CD14-positive monocyte (primary cell): ENCODE measurements at regions not wholly inside any gene's neighbourhood (a gene's known extent, or its start where the extent isn't known, plus 50 kb on each side); places are given as distances from the start of the nearest gene placed in this dataset.

Source experiments
- DNase-seq, 3 donors: peaks; one replicate each; pipeline ENCODE4 v3.0.0-alpha.2; 2011 to 2022
- H2AFZ ChIP-seq: 2 replicates; pipeline ENCODE4 v1.6.0; 2012; ENCODE audit warnings: mild to moderate bottlenecking, low read depth, low read length, inconsistent platforms; ENCODE audit not compliant: insufficient read depth, poor library complexity, severe bottlenecking
- H3K27ac ChIP-seq, 2 donors: 1 replicate in 1 of 2; 2 replicates in 1 of 2; pipeline ENCODE4 v1.5.1; 2012 to 2013; ENCODE audit warnings: low read length in 2 of 2, control low read depth in 1 of 2, inconsistent platforms in 1 of 2, low read depth in 1 of 2, mild to moderate bottlenecking in 1 of 2
- H3K27me3 ChIP-seq, 2 donors: one replicate each; pipeline versions ENCODE4 v1.6.0 to v1.6.1; 2011 to 2013; ENCODE audit warnings: low read length in 2 of 2; ENCODE audit not compliant: control insufficient read depth in 2 of 2, insufficient read depth in 2 of 2
- H3K36me3 ChIP-seq, 2 donors: replicated peaks in 1 of 2; 1 replicate in 1 of 2; 2 replicates in 1 of 2; pipeline versions ENCODE4 v1.5.1 to v1.6.1; 2012 to 2013; ENCODE audit warnings: low read length in 2 of 2, control low read depth in 1 of 2, inconsistent platforms in 1 of 2, mild to moderate bottlenecking in 1 of 2; ENCODE audit not compliant: insufficient read depth in 2 of 2, control insufficient read depth in 1 of 2
- H3K4me1 ChIP-seq, 2 donors: 1 replicate in 1 of 2; 2 replicates in 1 of 2; pipeline versions ENCODE4 v1.5.1 to v1.6.1; 2012 to 2013; ENCODE audit warnings: low read length in 2 of 2, control low read depth in 1 of 2, inconsistent platforms in 1 of 2, mild to moderate bottlenecking in 1 of 2, moderate library complexity in 1 of 2; ENCODE audit not compliant: insufficient read depth in 2 of 2, control insufficient read depth in 1 of 2
- H3K4me2 ChIP-seq: replicated peaks from 2 replicates; pipeline ENCODE3; 2012; ENCODE audit warnings: low read length, moderate library complexity, mild to moderate bottlenecking; ENCODE audit not compliant: poor library complexity, severe bottlenecking; ENCODE audit errors: extremely low read depth
- H3K4me3 ChIP-seq, 3 experiments: fragments of 200-600 bp in 1 of 3; sonication (generic) in 1 of 3; replicated peaks in 1 of 3; 1 replicate in 2 of 3; 2 replicates in 1 of 3; pipeline ENCODE4 v1.5.1; 2011 to 2013; ENCODE audit warnings: low read length in 3 of 3, mild to moderate bottlenecking in 3 of 3, control low read depth in 2 of 3, low read depth in 2 of 3, inconsistent platforms in 1 of 3, moderate library complexity in 1 of 3
- H3K79me2 ChIP-seq: 2 replicates; pipeline ENCODE4 v1.6.0; 2012; ENCODE audit warnings: mild to moderate bottlenecking, control low read depth, inconsistent platforms, low read length, moderate library complexity; ENCODE audit not compliant: insufficient read depth
- H3K9ac ChIP-seq: 2 replicates; pipeline ENCODE4 v1.6.0; 2017; ENCODE audit warnings: low read length, mild to moderate bottlenecking; ENCODE audit not compliant: insufficient read depth, poor library complexity, severe bottlenecking
- H3K9me3 ChIP-seq, 2 donors: replicated peaks in 1 of 2; 1 replicate in 1 of 2; 2 replicates in 1 of 2; pipeline versions ENCODE4 v1.5.1 to v1.6.1; 2012 to 2013; ENCODE audit warnings: low read length in 2 of 2, control low read depth in 1 of 2; ENCODE audit not compliant: control insufficient read depth in 1 of 2, insufficient read depth in 1 of 2
- H4K20me1 ChIP-seq: 2 replicates; pipeline ENCODE4 v1.6.0; 2012; ENCODE audit warnings: mild to moderate bottlenecking, low read length, control low read depth, moderate library complexity; ENCODE audit not compliant: insufficient read depth
- H3K27ac Mint-ChIP-seq, 7 donors: one replicate each; pipeline ENCODE4 v1.8.0; 2020; ENCODE audit warnings: mild to moderate bottlenecking in 7 of 7, mixed read lengths in 7 of 7, moderate library complexity in 6 of 7, inconsistent platforms in 2 of 7
- H3K27me3 Mint-ChIP-seq, 3 donors: one replicate each; pipeline ENCODE4 v1.8.0; 2021 to 2022; ENCODE audit warnings: low read depth in 3 of 3, mild to moderate bottlenecking in 3 of 3, mixed read lengths in 3 of 3, moderate library complexity in 3 of 3, inconsistent platforms in 1 of 3
- H3K36me3 Mint-ChIP-seq, 2 donors: one replicate each; pipeline ENCODE4 v1.8.0; 2020; ENCODE audit warnings: mixed read lengths in 2 of 2, inconsistent platforms in 1 of 2, mild to moderate bottlenecking in 1 of 2
- H3K4me1 Mint-ChIP-seq: one replicate; pipeline ENCODE4 v1.8.0; 2020; ENCODE audit warnings: mild to moderate bottlenecking, mixed read lengths
- H3K4me3 Mint-ChIP-seq, 2 donors: one replicate each; pipeline ENCODE4 v1.8.0; 2020; ENCODE audit warnings: mild to moderate bottlenecking in 2 of 2, mixed read lengths in 2 of 2, moderate library complexity in 1 of 2
- H3K9me3 Mint-ChIP-seq, 7 donors: one replicate each; pipeline ENCODE4 v1.8.0; 2020 to 2022; ENCODE audit warnings: mixed read lengths in 7 of 7, mild to moderate bottlenecking in 6 of 7, moderate library complexity in 6 of 7, inconsistent platforms in 2 of 7
- WGBS: methylation state at CpG from one replicate; pipeline ENCODE4 v1.1.5; 2013; ENCODE audit warnings: missing lambda C conversion rate; ENCODE audit not compliant: insufficient coverage; 5-methylcytosine and 5-hydroxymethylcytosine counted together
- intact Hi-C, 2 donors: fragments of 100-400 bp; cut with micrococcal nuclease; formaldehyde crosslinking; loops; one replicate each; pipeline versions ENCODE4 v1.15.0 to v1.15.1; 2023
- TF ChIP-seq, protein P1 (sequence below): fragments of 200-600 bp; IDR thresholded peaks from one replicate; pipeline ENCODE4 v1.8.0; 2022; ENCODE audit warnings: antibody characterized with exemption, mild to moderate bottlenecking

- no peak overlapping the region for H3K27ac Mint-ChIP-seq
- H3K9me3 Mint-ChIP-seq, result peaks cover 0 to 3% (median 2%) of the 10 kb centered on the region in 7 donors
Measured at GRCh38 chr14:97361181-97361580, 564.0 kb downstream of the VRK1 start.

DNA sequence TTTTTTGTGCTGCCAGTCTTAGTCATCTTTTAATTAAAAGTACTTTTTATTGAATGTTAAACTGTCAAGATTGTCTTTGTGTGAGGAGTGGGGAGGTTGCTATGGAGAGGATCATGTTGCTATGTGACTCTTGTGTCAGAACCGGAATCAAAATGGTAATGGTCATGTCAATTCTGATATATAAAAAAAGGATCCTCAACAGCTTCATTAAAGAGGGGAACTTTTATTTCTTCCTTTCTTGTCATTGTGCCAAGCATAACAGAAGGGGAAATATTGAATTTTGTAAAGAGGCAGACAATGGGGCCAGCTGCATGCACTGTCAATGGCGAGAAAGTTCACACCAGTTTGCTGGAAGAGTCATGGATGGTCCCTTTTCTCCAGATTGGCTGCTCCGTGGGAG lies 564.8 kb downstream of the VRK1 start:
- no peak overlapping the region for H3K4me3 ChIP-seq
- Mint-ChIP-seq H3K9me3 (peaks cover 0 to 3% (median 0%) of the 10 kb centered on the region in 7 donors), H3K36me3 (no peaks in the 10 kb centered on the region), H3K27ac (no peak overlapping the region), H3K4me1 (no peaks in the 10 kb centered on the region), H3K27me3 (peaks cover 0 to 2% (median 2%) of the 10 kb centered on the region in 3 donors), H3K4me3 (no peak overlapping the region)
- H3K4me1 ChIP-seq, result no peaks in the 10 kb centered on the region
- TF ChIP-seq, protein P1, sequence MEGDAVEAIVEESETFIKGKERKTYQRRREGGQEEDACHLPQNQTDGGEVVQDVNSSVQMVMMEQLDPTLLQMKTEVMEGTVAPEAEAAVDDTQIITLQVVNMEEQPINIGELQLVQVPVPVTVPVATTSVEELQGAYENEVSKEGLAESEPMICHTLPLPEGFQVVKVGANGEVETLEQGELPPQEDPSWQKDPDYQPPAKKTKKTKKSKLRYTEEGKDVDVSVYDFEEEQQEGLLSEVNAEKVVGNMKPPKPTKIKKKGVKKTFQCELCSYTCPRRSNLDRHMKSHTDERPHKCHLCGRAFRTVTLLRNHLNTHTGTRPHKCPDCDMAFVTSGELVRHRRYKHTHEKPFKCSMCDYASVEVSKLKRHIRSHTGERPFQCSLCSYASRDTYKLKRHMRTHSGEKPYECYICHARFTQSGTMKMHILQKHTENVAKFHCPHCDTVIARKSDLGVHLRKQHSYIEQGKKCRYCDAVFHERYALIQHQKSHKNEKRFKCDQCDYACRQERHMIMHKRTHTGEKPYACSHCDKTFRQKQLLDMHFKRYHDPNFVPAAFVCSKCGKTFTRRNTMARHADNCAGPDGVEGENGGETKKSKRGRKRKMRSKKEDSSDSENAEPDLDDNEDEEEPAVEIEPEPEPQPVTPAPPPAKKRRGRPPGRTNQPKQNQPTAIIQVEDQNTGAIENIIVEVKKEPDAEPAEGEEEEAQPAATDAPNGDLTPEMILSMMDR, result no peak
- H3K36me3 ChIP-seq, result no peaks in the 10 kb centered on the region
- H3K9me3 ChIP-seq, result no peaks in the 10 kb centered on the region
- H3K27ac ChIP-seq, result no peak overlapping the region
- H2AFZ ChIP-seq, result no peak overlapping the region
- H3K4me2 ChIP-seq, result no peak overlapping the region
- no peak overlapping the region for H3K9ac ChIP-seq
- DNase-seq, result no peak
- no peaks in the 10 kb centered on the region for H3K79me2 ChIP-seq
- intact Hi-C loops, result no loop called here
- WGBS, result 60% methylated on average over 1 of the region's 3 CpGs
- no peaks in the 10 kb centered on the region for H4K20me1 ChIP-seq
- H3K27me3 ChIP-seq, result no peaks in the 10 kb centered on the region

More at GRCh38 chr14:97361181-97361580, 564.0 kb downstream of the VRK1 start:
- Mint-ChIP-seq H3K4me3 (no peak overlapping the region), H3K36me3 (no peaks in the 10 kb centered on the region), H3K4me1 (no peaks in the 10 kb centered on the region), H3K27me3 (peaks cover 0 to 2% (median 2%) of the 10 kb centered on the region in 3 donors)
- H3K9ac ChIP-seq, result no peak overlapping the region
- DNase-seq, result no peak
- TF ChIP-seq, protein P1, result no peak
- H3K4me3 ChIP-seq, result no peak overlapping the region
- H3K9me3 ChIP-seq, result no peaks in the 10 kb centered on the region
- no peaks in the 10 kb centered on the region for H4K20me1 ChIP-seq
- no peaks in the 10 kb centered on the region for H3K4me1 ChIP-seq
- H3K27me3 ChIP-seq, result no peaks in the 10 kb centered on the region
- no peak overlapping the region for H3K27ac ChIP-seq
- 96% methylated on average over 5 of the region's 6 CpGs for WGBS
- no peaks in the 10 kb centered on the region for H3K36me3 ChIP-seq
- intact Hi-C loops, result no loop called here
- no peak overlapping the region for H3K4me2 ChIP-seq
- no peaks in the 10 kb centered on the region for H3K79me2 ChIP-seq
- H2AFZ ChIP-seq, result no peak overlapping the region
